ENCODE measurements at regions not wholly inside any gene's neighbourhood (a gene's known extent, or its start where the extent isn't known, plus 50 kb on each side); places are given as distances from the start of the nearest gene placed in this dataset.

DNA sequence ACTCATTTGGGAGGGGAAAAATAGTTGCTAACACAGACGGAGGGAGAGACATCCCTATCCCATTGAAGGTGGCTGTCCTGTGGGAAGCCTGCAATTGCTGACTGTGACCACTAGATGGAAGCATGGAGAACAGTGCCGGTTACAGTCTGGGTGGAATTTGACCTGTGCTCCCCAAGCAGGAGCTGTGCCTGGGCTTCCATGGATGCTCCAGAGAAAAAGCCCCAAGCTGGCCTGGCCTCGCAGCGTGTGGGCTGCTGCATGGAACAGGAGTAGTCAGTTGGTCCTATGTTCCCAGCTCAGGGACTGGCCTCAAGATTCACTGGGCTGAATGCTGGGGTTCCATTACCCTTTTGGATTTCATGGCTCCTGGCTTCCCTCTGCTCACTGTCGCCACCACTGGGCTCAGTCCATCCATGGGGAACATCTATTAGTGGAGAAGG lies 116.3 kb upstream of the CHD6 start (continued):
- TF ChIP-seq MIER3 (CRISPR knock-in tag; IDR thresholded peaks at IDR 0.05; ENCODE audit: borderline replicate concordance): peak; percentile 78; the same call in 1 of the 2 replicates
- TF ChIP-seq ZNF234 (CRISPR knock-in tag; conservative IDR thresholded peaks at IDR 0.05): no peak
- no peak for TF ChIP-seq ZNF343 (CRISPR knock-in tag; IDR thresholded peaks at IDR 0.05)
- TF ChIP-seq KDM2A (CRISPR knock-in tag; IDR thresholded peaks at IDR 0.05; ENCODE audit: borderline replicate concordance, low read depth): peak; percentile 44; the same call in 1 of the 2 replicates
- no peak for TF ChIP-seq FOXC1 (CRISPR knock-in tag; IDR thresholded peaks at IDR 0.05; ENCODE audit: borderline replicate concordance)
- no peak for TF ChIP-seq ZNF670 (CRISPR knock-in tag; IDR thresholded peaks at IDR 0.05; ENCODE audit: borderline replicate concordance)
- TF ChIP-seq PREB (CRISPR knock-in tag; IDR thresholded peaks at IDR 0.05): no peak
- no peak for TF ChIP-seq ZNF12 (CRISPR knock-in tag; IDR thresholded peaks at IDR 0.05)
- TF ChIP-seq ZNF547 (CRISPR knock-in tag; IDR thresholded peaks at IDR 0.05): no peak
- TF ChIP-seq ZMYM4 (CRISPR knock-in tag; IDR thresholded peaks at IDR 0.05): 0 out of 2 replicates have a peak, but pooled peaks have one; percentile 57
- TF ChIP-seq IRX3 (CRISPR knock-in tag; IDR thresholded peaks at IDR 0.05; ENCODE audit: borderline replicate concordance, low read depth): no peak
- no peak for TF ChIP-seq ZNF253 (CRISPR knock-in tag; IDR thresholded peaks at IDR 0.05; ENCODE audit: borderline replicate concordance)
- no peak for TF ChIP-seq ZNF709 (CRISPR knock-in tag; IDR thresholded peaks at IDR 0.05)
- TF ChIP-seq PHF8 (CRISPR knock-in tag; IDR thresholded peaks at IDR 0.05): peak; percentile 41; the same call in 1 of the 2 replicates
- TF ChIP-seq MAFF (IDR thresholded peaks at IDR 0.05; ENCODE audit: low read depth, low read length): no peak
- TF ChIP-seq KDM6A (CRISPR knock-in tag; IDR thresholded peaks at IDR 0.05; ENCODE audit: low read depth): no peak
- TF ChIP-seq, protein P1, sequence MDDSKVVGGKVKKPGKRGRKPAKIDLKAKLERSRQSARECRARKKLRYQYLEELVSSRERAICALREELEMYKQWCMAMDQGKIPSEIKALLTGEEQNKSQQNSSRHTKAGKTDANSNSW (CRISPR knock-in tag; IDR thresholded peaks at IDR 0.05; ENCODE audit: borderline replicate concordance): no peak
- TF ChIP-seq ZNF124 (CRISPR knock-in tag; IDR thresholded peaks at IDR 0.05): no peak
- no peak for TF ChIP-seq ZBTB2 (CRISPR knock-in tag; IDR thresholded peaks at IDR 0.05; ENCODE audit: low read depth)
- TF ChIP-seq, protein P2, sequence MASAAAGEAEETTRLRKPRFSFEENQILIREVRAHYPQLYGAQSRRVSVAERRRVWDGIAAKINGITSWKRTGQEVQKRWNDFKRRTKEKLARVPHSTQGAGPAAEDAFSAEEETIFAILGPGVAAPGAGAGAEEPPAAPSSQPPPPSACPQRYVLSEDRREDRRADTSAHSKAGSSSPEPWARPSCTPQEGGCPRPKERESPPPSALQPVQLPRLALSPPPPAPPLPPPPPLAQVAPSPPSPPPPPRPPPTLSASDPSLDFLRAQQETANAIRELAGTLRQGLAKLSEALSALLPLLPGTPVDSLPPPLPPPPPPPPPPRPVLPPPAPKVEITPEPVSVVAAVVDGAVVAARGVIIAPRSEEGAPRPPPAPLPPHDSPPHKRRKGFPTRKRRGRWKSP (CRISPR knock-in tag; IDR thresholded peaks at IDR 0.05): no peak; the same call in 1 of the 2 replicates
- no peak for TF ChIP-seq ARHGAP35 (CRISPR knock-in tag; IDR thresholded peaks at IDR 0.05; ENCODE audit: borderline replicate concordance)
- peak; percentile 91 for TF ChIP-seq ZNF644 (CRISPR knock-in tag; IDR thresholded peaks at IDR 0.05; ENCODE audit: low read depth)
- 0 out of 2 replicates have a peak, but pooled peaks have one; percentile 35 for TF ChIP-seq PITX1 (CRISPR knock-in tag; IDR thresholded peaks at IDR 0.05)
- no peak for TF ChIP-seq ZNF567 (CRISPR knock-in tag; IDR thresholded peaks at IDR 0.05; ENCODE audit: borderline replicate concordance)
- TF ChIP-seq, protein P3, sequence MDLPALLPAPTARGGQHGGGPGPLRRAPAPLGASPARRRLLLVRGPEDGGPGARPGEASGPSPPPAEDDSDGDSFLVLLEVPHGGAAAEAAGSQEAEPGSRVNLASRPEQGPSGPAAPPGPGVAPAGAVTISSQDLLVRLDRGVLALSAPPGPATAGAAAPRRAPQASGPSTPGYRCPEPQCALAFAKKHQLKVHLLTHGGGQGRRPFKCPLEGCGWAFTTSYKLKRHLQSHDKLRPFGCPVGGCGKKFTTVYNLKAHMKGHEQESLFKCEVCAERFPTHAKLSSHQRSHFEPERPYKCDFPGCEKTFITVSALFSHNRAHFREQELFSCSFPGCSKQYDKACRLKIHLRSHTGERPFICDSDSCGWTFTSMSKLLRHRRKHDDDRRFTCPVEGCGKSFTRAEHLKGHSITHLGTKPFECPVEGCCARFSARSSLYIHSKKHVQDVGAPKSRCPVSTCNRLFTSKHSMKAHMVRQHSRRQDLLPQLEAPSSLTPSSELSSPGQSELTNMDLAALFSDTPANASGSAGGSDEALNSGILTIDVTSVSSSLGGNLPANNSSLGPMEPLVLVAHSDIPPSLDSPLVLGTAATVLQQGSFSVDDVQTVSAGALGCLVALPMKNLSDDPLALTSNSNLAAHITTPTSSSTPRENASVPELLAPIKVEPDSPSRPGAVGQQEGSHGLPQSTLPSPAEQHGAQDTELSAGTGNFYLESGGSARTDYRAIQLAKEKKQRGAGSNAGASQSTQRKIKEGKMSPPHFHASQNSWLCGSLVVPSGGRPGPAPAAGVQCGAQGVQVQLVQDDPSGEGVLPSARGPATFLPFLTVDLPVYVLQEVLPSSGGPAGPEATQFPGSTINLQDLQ (CRISPR knock-in tag; IDR thresholded peaks at IDR 0.05): no peak
